Left ventricle myocardium inferior (tissue), 1 donor: ENCODE measurements at regions not wholly inside any gene's neighbourhood (a gene's known extent, or its start where the extent isn't known, plus 50 kb on each side); places are given as distances from the start of the nearest gene placed in this dataset.

ENCODE experiments used
- DNase-seq: peaks from one replicate; pipeline ENCODE4 v3.0.0-alpha.2; 2020
- H3K27ac ChIP-seq: fragments of 200-600 bp; replicated peaks from 2 replicates; pipeline ENCODE4 v1.8.0; 2021
- H3K27me3 ChIP-seq: fragments of 200-600 bp; 2 replicates; pipeline ENCODE4 v1.8.0; 2021; ENCODE audit warnings: low read depth
- H3K36me3 ChIP-seq: fragments of 200-600 bp; 2 replicates; pipeline ENCODE4 v1.8.0; 2021
- H3K4me1 ChIP-seq: fragments of 200-600 bp; 2 replicates; pipeline ENCODE4 v1.8.0; 2021
- H3K4me3 ChIP-seq: fragments of 200-600 bp; 2 replicates; pipeline ENCODE4 v1.8.0; 2021; ENCODE audit warnings: mild to moderate bottlenecking, moderate library complexity
- H3K9me3 ChIP-seq: fragments of 200-600 bp; replicated peaks from 2 replicates; pipeline ENCODE4 v1.8.0; 2021
- intact Hi-C: fragments of 100-400 bp; cut with micrococcal nuclease; formaldehyde crosslinking; loops from one replicate; pipeline ENCODE4 v1.11.0; 2022
- TF ChIP-seq, protein P1 (sequence below): fragments of 200-600 bp; IDR thresholded peaks from 2 replicates; pipeline ENCODE4 v1.8.0; 2021; ENCODE audit warnings: antibody characterized with exemption, mild to moderate bottlenecking, borderline replicate concordance
- donor health status: DM: no; HTN: yes; CAD: no; lungs with severe emphysema.

DNA sequence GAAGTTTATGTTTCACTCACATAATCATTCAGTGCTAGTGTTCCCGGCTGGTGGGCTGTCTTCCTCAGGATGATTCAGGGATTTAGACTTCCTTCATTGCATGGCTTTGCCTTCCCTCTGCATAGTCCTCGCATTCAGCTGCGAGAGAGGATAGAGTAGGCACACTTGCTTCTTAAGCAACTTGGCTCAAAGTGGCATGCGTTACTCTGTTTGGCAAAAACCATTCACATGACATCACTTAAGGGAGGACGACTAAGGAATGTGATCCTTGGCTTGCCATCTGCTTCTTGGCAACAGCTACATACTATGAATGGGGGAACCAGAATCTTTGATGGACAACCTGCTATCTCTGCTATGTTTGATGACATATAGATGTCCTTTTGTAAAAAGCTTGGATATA, 359.3 kb downstream of the TDRD3 start:
- intact Hi-C loops: no loop called here
- H3K9me3 ChIP-seq: no peaks in the 10 kb centered on the region
- H3K27me3 ChIP-seq: no peaks in the 10 kb centered on the region
- H3K4me1 ChIP-seq: peaks cover 15% of the 10 kb centered on the region
- TF ChIP-seq, protein P1, sequence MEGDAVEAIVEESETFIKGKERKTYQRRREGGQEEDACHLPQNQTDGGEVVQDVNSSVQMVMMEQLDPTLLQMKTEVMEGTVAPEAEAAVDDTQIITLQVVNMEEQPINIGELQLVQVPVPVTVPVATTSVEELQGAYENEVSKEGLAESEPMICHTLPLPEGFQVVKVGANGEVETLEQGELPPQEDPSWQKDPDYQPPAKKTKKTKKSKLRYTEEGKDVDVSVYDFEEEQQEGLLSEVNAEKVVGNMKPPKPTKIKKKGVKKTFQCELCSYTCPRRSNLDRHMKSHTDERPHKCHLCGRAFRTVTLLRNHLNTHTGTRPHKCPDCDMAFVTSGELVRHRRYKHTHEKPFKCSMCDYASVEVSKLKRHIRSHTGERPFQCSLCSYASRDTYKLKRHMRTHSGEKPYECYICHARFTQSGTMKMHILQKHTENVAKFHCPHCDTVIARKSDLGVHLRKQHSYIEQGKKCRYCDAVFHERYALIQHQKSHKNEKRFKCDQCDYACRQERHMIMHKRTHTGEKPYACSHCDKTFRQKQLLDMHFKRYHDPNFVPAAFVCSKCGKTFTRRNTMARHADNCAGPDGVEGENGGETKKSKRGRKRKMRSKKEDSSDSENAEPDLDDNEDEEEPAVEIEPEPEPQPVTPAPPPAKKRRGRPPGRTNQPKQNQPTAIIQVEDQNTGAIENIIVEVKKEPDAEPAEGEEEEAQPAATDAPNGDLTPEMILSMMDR: no peak
- H3K4me3 ChIP-seq: no peak overlapping the region
- no peak overlapping the region for H3K27ac ChIP-seq
- DNase-seq: no peak
- no peaks in the 10 kb centered on the region for H3K36me3 ChIP-seq

DNA sequence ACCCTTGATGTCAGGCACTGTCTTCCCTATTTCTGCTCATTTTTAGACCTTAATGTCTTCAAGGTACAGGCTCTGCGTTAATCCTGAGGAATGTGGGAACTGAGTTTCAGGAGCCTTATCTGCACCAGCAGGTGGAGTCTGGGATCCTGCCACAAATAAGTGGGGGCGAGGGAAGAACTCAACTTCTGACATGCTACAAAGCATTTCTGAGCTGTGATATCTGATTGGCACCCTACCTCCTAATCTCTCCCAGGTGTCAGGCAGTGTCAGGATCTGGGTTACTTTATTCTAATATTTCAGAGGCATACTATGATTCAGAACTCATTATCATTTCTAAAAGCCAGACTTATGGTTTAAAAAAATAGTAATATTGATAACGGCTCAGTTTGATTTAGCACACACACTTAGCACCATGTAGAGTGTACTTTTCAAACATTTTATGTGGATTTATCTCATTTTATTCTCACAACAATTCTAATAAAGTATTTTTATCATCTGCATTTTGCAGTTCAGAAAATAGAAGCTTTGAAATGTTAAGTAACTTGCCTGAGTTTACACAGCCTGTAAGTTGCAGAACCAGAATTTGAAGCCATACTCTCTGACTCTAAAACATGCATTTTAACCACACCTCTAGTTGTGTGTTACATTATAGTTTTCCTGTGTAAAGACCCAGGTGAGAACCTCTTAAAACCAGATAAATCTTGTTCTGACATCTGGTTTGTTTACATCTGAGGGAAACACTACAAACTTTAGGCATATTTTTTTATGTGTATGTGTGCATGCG, 358.6 kb downstream of the TDRD3 start:
- H3K27ac ChIP-seq: no peak overlapping the region
- TF ChIP-seq, protein P1: no peak
- intact Hi-C loops: no loop called here
- H3K4me1 ChIP-seq: peaks cover 15% of the 10 kb centered on the region
- no peaks in the 10 kb centered on the region for H3K27me3 ChIP-seq
- no peaks in the 10 kb centered on the region for H3K36me3 ChIP-seq
- H3K4me3 ChIP-seq: no peak overlapping the region
- no peak for DNase-seq
- H3K9me3 ChIP-seq: no peaks in the 10 kb centered on the region

DNA sequence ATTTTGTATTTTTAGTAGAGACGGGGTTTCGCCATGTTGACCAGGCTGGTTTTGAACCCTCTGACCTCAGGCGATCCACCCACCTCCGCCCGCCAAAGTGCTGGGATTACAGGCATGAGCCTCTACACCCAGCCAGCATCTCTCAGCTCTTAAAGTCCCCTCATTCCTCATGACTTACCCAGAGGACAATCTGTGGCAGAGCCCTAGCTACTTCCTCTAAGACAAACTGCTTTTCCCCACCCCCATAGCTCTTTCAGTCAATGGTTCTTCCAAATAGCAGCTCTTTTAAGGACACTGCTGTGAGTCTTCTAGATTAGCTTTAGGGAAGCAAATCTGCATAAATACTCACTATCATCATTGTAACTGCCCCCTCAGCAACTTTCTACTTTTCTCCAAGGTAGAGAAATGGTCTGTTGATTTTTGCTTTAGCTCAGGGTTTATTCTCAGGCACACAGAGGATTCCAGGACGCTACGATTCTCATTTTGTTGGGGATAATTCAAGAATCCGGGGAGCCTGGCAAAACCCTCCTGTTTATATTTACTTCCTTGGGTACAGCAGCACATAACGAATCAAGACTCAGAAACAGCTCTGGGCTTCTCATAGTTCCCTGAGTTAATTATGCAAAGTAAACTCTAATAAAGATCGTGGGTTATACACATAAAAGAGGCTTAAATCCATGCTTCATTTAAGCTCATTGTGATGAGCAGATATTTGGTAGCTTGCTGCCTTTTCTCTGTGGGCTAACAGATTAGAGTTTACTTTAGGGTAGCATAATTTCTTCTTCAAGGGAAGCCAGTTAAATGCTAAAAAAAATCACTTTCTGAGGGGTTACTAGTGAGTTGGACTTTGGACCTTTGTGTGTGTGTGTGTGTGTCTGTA, 357.4 kb downstream of the TDRD3 start:
- H3K27ac ChIP-seq: no peak overlapping the region
- TF ChIP-seq, protein P1: no peak
- H3K9me3 ChIP-seq: no peaks in the 10 kb centered on the region
- no peak overlapping the region for H3K4me3 ChIP-seq
- DNase-seq: no peak
- no peaks in the 10 kb centered on the region for H3K36me3 ChIP-seq
- no peaks in the 10 kb centered on the region for H3K27me3 ChIP-seq
- intact Hi-C loops: no loop called here
- H3K4me1 ChIP-seq: peaks cover 15% of the 10 kb centered on the region

DNA sequence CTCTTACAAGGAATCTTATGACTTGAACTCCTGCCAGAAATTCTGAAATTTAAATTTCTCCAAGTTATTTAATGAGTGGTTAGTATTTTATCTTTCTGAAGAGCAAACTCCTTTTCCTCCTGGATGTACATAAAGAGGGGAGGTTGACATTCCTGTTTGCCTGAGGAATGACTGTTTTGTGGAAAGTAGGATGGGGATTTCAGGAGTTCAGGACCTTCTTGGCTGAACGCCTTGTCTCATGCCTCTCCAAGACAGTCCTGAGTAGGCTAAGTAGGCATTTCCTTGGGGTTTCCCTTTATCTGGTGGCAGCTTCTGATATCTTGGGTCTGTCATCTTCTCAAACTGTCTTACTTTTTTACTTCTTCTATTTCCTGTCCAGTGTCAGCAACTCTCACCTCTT, 356.6 kb downstream of the TDRD3 start:
- TF ChIP-seq, protein P1: no peak
- Histone ChIP-seq H3K27me3 (no peaks in the 10 kb centered on the region), H3K27ac (no peak overlapping the region), H3K4me1 (peaks cover 15% of the 10 kb centered on the region), H3K36me3 (no peaks in the 10 kb centered on the region), H3K9me3 (no peaks in the 10 kb centered on the region), H3K4me3 (no peak overlapping the region)
- intact Hi-C loops: no loop called here
- DNase-seq: no peak

DNA sequence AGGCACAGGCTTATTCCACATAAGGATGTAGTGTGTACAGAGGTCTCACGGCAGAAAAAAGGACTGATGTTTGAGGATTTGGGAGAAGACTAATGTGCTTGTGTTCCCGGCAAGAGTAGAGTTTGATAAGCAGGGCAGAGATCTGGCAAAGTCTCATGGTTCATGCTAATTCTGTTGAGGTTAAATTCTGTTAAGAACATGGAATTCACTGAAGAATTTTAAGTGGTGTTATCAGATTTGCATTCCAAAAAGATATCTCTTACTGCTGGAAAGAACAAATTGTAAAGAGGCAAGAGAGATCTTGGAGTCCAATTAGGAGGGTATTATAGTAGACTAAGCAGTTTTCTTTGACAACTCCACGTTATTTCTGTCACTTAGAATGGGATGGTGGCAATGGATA, 348.3 kb downstream of the TDRD3 start:
- intact Hi-C loops: no loop called here
- H3K4me1 ChIP-seq: no peaks in the 10 kb centered on the region
- H3K27ac ChIP-seq: no peak overlapping the region
- H3K27me3 ChIP-seq: no peaks in the 10 kb centered on the region
- DNase-seq: no peak
- TF ChIP-seq, protein P1: no peak
- no peaks in the 10 kb centered on the region for H3K36me3 ChIP-seq
- H3K4me3 ChIP-seq: no peak overlapping the region
- no peaks in the 10 kb centered on the region for H3K9me3 ChIP-seq
